Epithelial cell of proximal tubule (primary cell): ENCODE measurements at regions not wholly inside any gene's neighbourhood (a gene's known extent, or its start where the extent isn't known, plus 50 kb on each side); places are given as distances from the start of the nearest gene placed in this dataset.

ENCODE experiments used
- DNase-seq: peaks from one replicate; pipeline ENCODE4 v3.0.0-alpha.2; 2011; ENCODE audit warnings: low read depth
- H3K4me3 ChIP-seq: 2 replicates; pipeline ENCODE4 v1.5.1; 2011; ENCODE audit warnings: low read depth, mild to moderate bottlenecking, low read length
- CTCF ChIP-seq: conservative IDR thresholded peaks from 2 replicates; pipeline ENCODE4 v1.5.1; 2012; ENCODE audit warnings: low read depth, mild to moderate bottlenecking, low read length

- no peak overlapping the region for H3K4me3 ChIP-seq
- no peak for TF ChIP-seq CTCF
- no peak for DNase-seq
Measured at GRCh38 chr11:23974051-23974450, 522.8 kb upstream of the LUZP2 start.

- DNase-seq = no peak
- TF ChIP-seq CTCF = no peak
- no peak overlapping the region for H3K4me3 ChIP-seq
Measured at GRCh38 chr11:23974601-23975000, 522.3 kb upstream of the LUZP2 start.

DNA sequence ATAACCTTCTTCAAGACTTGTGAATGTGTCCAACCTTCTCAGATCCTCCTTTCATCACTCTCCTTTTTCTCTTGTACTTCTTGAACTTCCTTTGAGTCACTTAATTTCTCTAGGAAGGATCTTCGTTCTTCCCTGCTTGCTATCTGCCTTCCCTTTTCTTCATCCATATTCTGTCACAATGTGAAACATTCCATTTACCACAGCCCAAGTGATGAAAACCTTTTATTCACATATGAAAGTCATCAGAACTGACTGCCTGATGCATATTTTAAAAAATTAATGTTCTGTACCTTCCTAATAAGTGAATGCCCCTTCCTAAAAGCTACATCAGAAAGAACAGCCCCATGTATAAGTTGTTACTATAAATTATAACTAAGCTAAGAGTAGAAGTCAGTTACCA lies 520.4 kb upstream of the LUZP2 start:
- no peak overlapping the region for H3K4me3 ChIP-seq
- TF ChIP-seq CTCF = no peak

DNA sequence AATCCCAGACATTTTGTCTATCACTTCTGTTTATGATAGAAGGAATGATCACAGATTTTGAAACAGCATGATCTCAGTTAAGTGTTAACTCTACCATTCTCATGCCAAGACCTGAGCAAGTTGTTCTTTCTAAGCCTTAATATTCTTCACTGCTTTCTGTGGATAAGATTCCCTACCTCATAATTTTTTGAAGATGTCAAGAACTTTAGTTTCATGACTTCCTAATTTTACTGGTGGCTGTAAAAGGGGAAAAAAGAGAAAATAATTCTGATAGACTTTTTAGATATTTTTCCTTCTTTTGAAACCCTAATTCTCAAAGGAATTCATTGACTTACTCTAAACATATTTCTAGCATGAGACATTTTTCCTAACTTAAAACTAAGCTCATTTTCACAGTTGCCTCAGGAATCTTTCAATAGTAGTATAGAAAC lies 520.0 kb upstream of the LUZP2 start:
- DNase-seq = no peak
- no peak for TF ChIP-seq CTCF

More for the DNA sequence above, 520.4 kb upstream of the LUZP2 start:
- no peak for DNase-seq

GRCh38 chr11:23988381-23989006 lies 508.4 kb upstream of the LUZP2 start:
- no peak for DNase-seq
- H3K4me3 ChIP-seq = no peak overlapping the region
- TF ChIP-seq CTCF = no peak

More for the DNA sequence above, 520.0 kb upstream of the LUZP2 start:
- H3K4me3 ChIP-seq = no peak overlapping the region

- H3K4me3 ChIP-seq = no peak overlapping the region
- no peak for DNase-seq
- no peak for TF ChIP-seq CTCF
Measured at GRCh38 chr11:23990346-23991164, 506.3 kb upstream of the LUZP2 start.
